Ishikawa (cell line): ENCODE measurements at regions not wholly inside any gene's neighbourhood (a gene's known extent, or its start where the extent isn't known, plus 50 kb on each side); places are given as distances from the start of the nearest gene placed in this dataset.

Experiments
- CEBPB ChIP-seq: IDR thresholded peaks from 2 replicates; pipeline ENCODE4 v1.6.1; 2012
- EGR1 ChIP-seq: IDR thresholded peaks from 2 replicates; pipeline ENCODE4 v1.6.1; 2012
- EP300 ChIP-seq: IDR thresholded peaks from 2 replicates; pipeline ENCODE4 v1.6.1; 2012; ENCODE audit warnings: borderline replicate concordance
- NFIC ChIP-seq: IDR thresholded peaks from 2 replicates; pipeline ENCODE4 v1.6.1; 2012
- RAD21 ChIP-seq: IDR thresholded peaks from 2 replicates; pipeline ENCODE4 v1.6.1; 2012; ENCODE audit warnings: low read depth
- TCF12 ChIP-seq: IDR thresholded peaks from 2 replicates; pipeline ENCODE4 v1.6.1; 2012; ENCODE audit warnings: low read depth
- YY1 ChIP-seq: IDR thresholded peaks from 2 replicates; pipeline ENCODE4 v1.6.1; 2012; ENCODE audit warnings: low read depth
- TF ChIP-seq, protein P1 (sequence below): IDR thresholded peaks from 2 replicates; pipeline ENCODE4 v1.6.1; 2012; ENCODE audit warnings: low read depth, mild to moderate bottlenecking
- TF ChIP-seq, protein P2 (sequence below): IDR thresholded peaks from 2 replicates; pipeline ENCODE4 v1.6.1; 2012

DNA sequence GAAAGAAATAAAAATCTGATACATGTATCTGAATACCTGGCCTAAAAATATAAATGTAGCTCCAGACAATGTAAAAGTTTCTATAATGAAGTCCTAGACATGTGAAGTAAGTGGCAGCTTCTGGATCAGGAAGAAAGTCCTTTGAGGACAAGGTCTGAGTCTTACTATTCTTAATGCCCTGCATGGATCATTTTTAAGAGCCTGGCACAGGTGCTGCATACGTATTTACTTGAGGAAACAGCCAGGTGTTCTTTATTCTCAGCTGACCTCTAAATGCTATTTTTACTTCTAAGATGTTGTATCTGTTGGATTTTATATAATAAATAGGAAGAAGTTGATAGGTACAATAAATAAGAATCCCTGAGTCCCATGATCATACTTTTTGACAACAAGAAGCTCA is 750.0 kb upstream of the LUZP2 start:
- no peak for TF ChIP-seq EGR1
- TF ChIP-seq CEBPB: no peak
- no peak for TF ChIP-seq RAD21
- TF ChIP-seq TCF12: no peak
- TF ChIP-seq, protein P1, sequence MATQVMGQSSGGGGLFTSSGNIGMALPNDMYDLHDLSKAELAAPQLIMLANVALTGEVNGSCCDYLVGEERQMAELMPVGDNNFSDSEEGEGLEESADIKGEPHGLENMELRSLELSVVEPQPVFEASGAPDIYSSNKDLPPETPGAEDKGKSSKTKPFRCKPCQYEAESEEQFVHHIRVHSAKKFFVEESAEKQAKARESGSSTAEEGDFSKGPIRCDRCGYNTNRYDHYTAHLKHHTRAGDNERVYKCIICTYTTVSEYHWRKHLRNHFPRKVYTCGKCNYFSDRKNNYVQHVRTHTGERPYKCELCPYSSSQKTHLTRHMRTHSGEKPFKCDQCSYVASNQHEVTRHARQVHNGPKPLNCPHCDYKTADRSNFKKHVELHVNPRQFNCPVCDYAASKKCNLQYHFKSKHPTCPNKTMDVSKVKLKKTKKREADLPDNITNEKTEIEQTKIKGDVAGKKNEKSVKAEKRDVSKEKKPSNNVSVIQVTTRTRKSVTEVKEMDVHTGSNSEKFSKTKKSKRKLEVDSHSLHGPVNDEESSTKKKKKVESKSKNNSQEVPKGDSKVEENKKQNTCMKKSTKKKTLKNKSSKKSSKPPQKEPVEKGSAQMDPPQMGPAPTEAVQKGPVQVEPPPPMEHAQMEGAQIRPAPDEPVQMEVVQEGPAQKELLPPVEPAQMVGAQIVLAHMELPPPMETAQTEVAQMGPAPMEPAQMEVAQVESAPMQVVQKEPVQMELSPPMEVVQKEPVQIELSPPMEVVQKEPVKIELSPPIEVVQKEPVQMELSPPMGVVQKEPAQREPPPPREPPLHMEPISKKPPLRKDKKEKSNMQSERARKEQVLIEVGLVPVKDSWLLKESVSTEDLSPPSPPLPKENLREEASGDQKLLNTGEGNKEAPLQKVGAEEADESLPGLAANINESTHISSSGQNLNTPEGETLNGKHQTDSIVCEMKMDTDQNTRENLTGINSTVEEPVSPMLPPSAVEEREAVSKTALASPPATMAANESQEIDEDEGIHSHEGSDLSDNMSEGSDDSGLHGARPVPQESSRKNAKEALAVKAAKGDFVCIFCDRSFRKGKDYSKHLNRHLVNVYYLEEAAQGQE: no peak
- TF ChIP-seq, protein P2, sequence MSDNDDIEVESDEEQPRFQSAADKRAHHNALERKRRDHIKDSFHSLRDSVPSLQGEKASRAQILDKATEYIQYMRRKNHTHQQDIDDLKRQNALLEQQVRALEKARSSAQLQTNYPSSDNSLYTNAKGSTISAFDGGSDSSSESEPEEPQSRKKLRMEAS: no peak
- no peak for TF ChIP-seq YY1
- no peak for TF ChIP-seq EP300
- no peak for TF ChIP-seq NFIC
